Spinal cord (tissue), 9 donors: ENCODE measurements at regions not wholly inside any gene's neighbourhood (a gene's known extent, or its start where the extent isn't known, plus 50 kb on each side); places are given as distances from the start of the nearest gene placed in this dataset.

Experiments used
- DNase-seq, 6 donors: peaks; one replicate each; pipeline versions ENCODE4 v3.0.0 to v3.0.0-alpha.2; 2013 to 2015; ENCODE audit warnings: low spot score in 6 of 6, low read depth in 4 of 6
- H3K27ac ChIP-seq: one replicate; pipeline ENCODE4 v1.5.1; 2013; ENCODE audit warnings: low read depth, low read length, control low read depth
- H3K27me3 ChIP-seq: one replicate; pipeline ENCODE4 v1.6.1; 2013; ENCODE audit warnings: low read length; ENCODE audit not compliant: control insufficient read depth, insufficient read depth
- H3K36me3 ChIP-seq: one replicate; pipeline ENCODE4 v1.6.1; 2013; ENCODE audit warnings: low read length; ENCODE audit not compliant: control insufficient read depth, insufficient read depth
- H3K4me1 ChIP-seq: one replicate; pipeline ENCODE4 v1.6.1; 2013; ENCODE audit warnings: low read length; ENCODE audit not compliant: control insufficient read depth, insufficient read depth
- H3K4me3 ChIP-seq: one replicate; pipeline ENCODE4 v1.5.1; 2013; ENCODE audit warnings: low read depth, low read length, control low read depth
- H3K9me3 ChIP-seq: one replicate; pipeline ENCODE4 v1.6.1; 2013; ENCODE audit warnings: low read length; ENCODE audit not compliant: control insufficient read depth, insufficient read depth
- WGBS: methylation state at CpG from one replicate; pipeline ENCODE4 v1.1.5; 2013; ENCODE audit warnings: missing lambda C conversion rate; ENCODE audit not compliant: insufficient coverage; 5-methylcytosine and 5-hydroxymethylcytosine counted together
- donor health status: healthy.

GRCh38 chr5:135678640-135679268 is 100.0 kb upstream of the CXCL14 start:
- Histone ChIP-seq H3K9me3 (no peaks in the 10 kb centered on the region), H3K36me3 (no peaks in the 10 kb centered on the region), H3K27me3 (no peaks in the 10 kb centered on the region), H3K27ac (no peak overlapping the region), H3K4me3 (no peak overlapping the region), H3K4me1 (no peaks in the 10 kb centered on the region)
- DNase-seq, result no peak
- WGBS, result 100% methylated on average over 2 of the region's 2 CpGs

- DNase-seq, result no peak
- H3K27me3 ChIP-seq, result no peaks in the 10 kb centered on the region
- no peaks in the 10 kb centered on the region for H3K9me3 ChIP-seq
- WGBS, result 67% methylated on average over 3 of the region's 3 CpGs
- no peak overlapping the region for H3K4me3 ChIP-seq
- peaks cover 5% of the 10 kb centered on the region for H3K4me1 ChIP-seq
- H3K27ac ChIP-seq, result no peak overlapping the region
- no peaks in the 10 kb centered on the region for H3K36me3 ChIP-seq
Measured at GRCh38 chr5:135671966-135672365, 93.2 kb upstream of the CXCL14 start.

- Histone ChIP-seq H3K4me3 (no peak overlapping the region), H3K36me3 (no peaks in the 10 kb centered on the region), H3K4me1 (peaks cover 5% of the 10 kb centered on the region), H3K27ac (no peak overlapping the region), H3K9me3 (no peaks in the 10 kb centered on the region), H3K27me3 (no peaks in the 10 kb centered on the region)
- DNase-seq, result no peak
- WGBS, result no CpG with 5 or more reads among the region's 5 CpGs
Measured at GRCh38 chr5:135671052-135671705, 92.4 kb upstream of the CXCL14 start.

- no peak overlapping the region for H3K4me3 ChIP-seq
- H3K9me3 ChIP-seq, result no peaks in the 10 kb centered on the region
- no peak overlapping the region for H3K27ac ChIP-seq
- DNase-seq, result peak in 1 of 6 donors; percentile 37
- H3K27me3 ChIP-seq, result no peaks in the 10 kb centered on the region
- 44% methylated on average over 4 of the region's 6 CpGs for WGBS
- H3K36me3 ChIP-seq, result no peaks in the 10 kb centered on the region
- H3K4me1 ChIP-seq, result peaks cover 5% of the 10 kb centered on the region
Measured at GRCh38 chr5:135670588-135670987, 91.8 kb upstream of the CXCL14 start.

- no peaks in the 10 kb centered on the region for H3K36me3 ChIP-seq
- WGBS, result 29% methylated on average over 1 of the region's 2 CpGs
- H3K27ac ChIP-seq, result no peak overlapping the region
- no peaks in the 10 kb centered on the region for H3K9me3 ChIP-seq
- no peaks in the 10 kb centered on the region for H3K27me3 ChIP-seq
- no peak overlapping the region for H3K4me3 ChIP-seq
- DNase-seq, result no peak
- H3K4me1 ChIP-seq, result peaks cover 5% of the 10 kb centered on the region
Measured at GRCh38 chr5:135669416-135669815, 90.6 kb upstream of the CXCL14 start.

GRCh38 chr5:135667673-135668072 is 88.9 kb upstream of the CXCL14 start:
- Histone ChIP-seq H3K27me3 (no peaks in the 10 kb centered on the region), H3K9me3 (no peaks in the 10 kb centered on the region), H3K4me1 (peaks cover 6% of the 10 kb centered on the region), H3K27ac (no peak overlapping the region), H3K4me3 (no peak overlapping the region), H3K36me3 (no peaks in the 10 kb centered on the region)
- no peak for DNase-seq
- WGBS, result no CpG with 5 or more reads among the region's 2 CpGs

GRCh38 chr5:135667204-135667603 is 88.4 kb upstream of the CXCL14 start:
- no peaks in the 10 kb centered on the region for H3K27me3 ChIP-seq
- 89% methylated on average over 2 of the region's 3 CpGs for WGBS
- no peaks in the 10 kb centered on the region for H3K36me3 ChIP-seq
- H3K9me3 ChIP-seq, result no peaks in the 10 kb centered on the region
- no peak overlapping the region for H3K4me3 ChIP-seq
- peaks cover 11% of the 10 kb centered on the region for H3K4me1 ChIP-seq
- H3K27ac ChIP-seq, result no peak overlapping the region
- DNase-seq, result no peak

GRCh38 chr5:135662683-135663082 is 83.9 kb upstream of the CXCL14 start:
- WGBS, result 88% methylated on average over 3 of the region's 3 CpGs
- Histone ChIP-seq H3K27me3 (no peaks in the 10 kb centered on the region), H3K27ac (no peak overlapping the region), H3K4me1 (peaks cover 16% of the 10 kb centered on the region), H3K9me3 (no peaks in the 10 kb centered on the region), H3K4me3 (no peak overlapping the region), H3K36me3 (no peaks in the 10 kb centered on the region)
- no peak for DNase-seq

- H3K9me3 ChIP-seq, result no peaks in the 10 kb centered on the region
- H3K27ac ChIP-seq, result no peak overlapping the region
- H3K4me3 ChIP-seq, result no peak overlapping the region
- 44% methylated on average over 3 of the region's 3 CpGs for WGBS
- peaks cover 16% of the 10 kb centered on the region for H3K4me1 ChIP-seq
- DNase-seq, result peak in 3 of 6 donors; percentile 11 to 83 (median 24)
- H3K36me3 ChIP-seq, result no peaks in the 10 kb centered on the region
- H3K27me3 ChIP-seq, result no peaks in the 10 kb centered on the region
Measured at GRCh38 chr5:135662061-135662481, 83.3 kb upstream of the CXCL14 start.
